ENCODE measurements at regions not wholly inside any gene's neighbourhood (a gene's known extent, or its start where the extent isn't known, plus 50 kb on each side); places are given as distances from the start of the nearest gene placed in this dataset.

DNA sequence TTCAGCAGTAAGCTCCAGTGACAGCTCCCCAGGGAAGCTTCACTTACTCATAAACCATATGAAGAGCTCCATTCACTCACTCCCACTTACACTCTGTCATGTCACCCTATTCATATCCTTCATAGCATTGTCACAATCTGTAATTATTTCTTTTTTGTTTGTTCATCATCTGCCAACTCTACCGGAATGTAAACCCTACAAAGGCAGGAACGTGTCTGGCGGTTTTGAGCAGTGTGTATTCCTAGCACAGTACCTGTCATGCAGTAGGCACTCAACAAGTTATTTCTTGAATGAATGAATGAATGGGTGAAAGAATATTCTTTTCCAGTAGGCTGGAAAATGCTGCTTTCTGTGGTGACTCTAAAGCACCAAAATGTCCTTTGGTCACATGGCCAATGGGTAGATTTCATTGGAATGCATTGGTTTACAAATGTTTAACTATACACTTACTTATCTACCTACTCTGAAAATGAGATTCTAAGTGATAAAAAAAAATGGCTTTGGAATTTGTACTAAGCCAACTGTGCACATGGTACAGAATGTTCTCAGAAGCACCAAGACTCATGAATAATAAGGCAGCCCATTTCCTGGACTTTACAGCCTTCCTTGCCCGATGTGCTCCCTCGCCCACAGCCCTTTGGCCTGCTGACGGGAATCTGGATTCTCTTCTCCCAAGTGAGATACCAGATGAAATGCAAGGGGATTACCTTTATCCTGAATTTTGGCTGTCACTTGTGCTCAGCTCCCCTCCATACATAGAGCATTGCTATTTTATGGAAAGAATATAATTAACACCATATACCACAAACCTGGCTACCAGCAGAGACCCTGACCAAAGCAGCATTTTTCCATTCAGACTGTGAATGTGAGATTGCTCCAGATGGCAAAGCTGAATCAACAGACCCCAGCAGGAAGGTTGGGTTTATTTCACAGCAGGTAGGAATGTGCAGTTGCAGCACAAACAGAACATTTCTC is 273.3 kb downstream of the ALDH8A1 start:
- no peak for TF ChIP-seq EZH2 (IDR thresholded peaks at IDR 0.05; ENCODE audit: insufficient read depth, poor library complexity, severe bottlenecking)
- TF ChIP-seq EZH2phosphoT487 (IDR thresholded peaks at IDR 0.05; ENCODE audit: insufficient read depth, low read depth): no peak
